HepG2 (cell line): ENCODE measurements at regions not wholly inside any gene's neighbourhood (a gene's known extent, or its start where the extent isn't known, plus 50 kb on each side); places are given as distances from the start of the nearest gene placed in this dataset.

ENCODE experiments used
- ATAC-seq: fragments of 200-7000 bp; cut with Tn5 transposase; 3 replicates; pipeline ENCODE4 v1.9.1; 2020; ENCODE audit warnings: mild to moderate bottlenecking, moderate library complexity
- BruUV-seq: library from RNA; stranded (reverse); fragments of 400-500 nt; replicated peaks from 2 replicates; lab custom pipeline; 2021; lab: Mats Ljungman, UMichigan
- CTCF ChIA-PET: fragments of 300-600 bp; formaldehyde crosslinking; extraction: SDS; loops from one replicate; lab custom pipeline; 2021; ENCODE audit warnings: low total read pairs, inconsistent platforms, low intra/inter-chr PET ratio; lab: Yijun Ruan, JAX
- POLR2A ChIA-PET: fragments of 350-600 bp; sonication (Branson Sonifier 250); formaldehyde crosslinking; loops from one replicate; lab custom pipeline; 2020; ENCODE audit warnings: antibody characterized with exemption, inconsistent platforms; lab: Yijun Ruan, JAX
- DNase-seq: peaks from one replicate; pipeline ENCODE4 v3.0.0-alpha.2; 2015; ENCODE audit warnings: low spot score
- FAIRE-seq: peaks from 3 replicates; lab custom pipeline; 2011; peaks lifted over from hg19 to GRCh38; lab: Jason Lieb, UNC
- H2AFZ ChIP-seq: one replicate; pipeline ENCODE4 v1.6.1; 2011; ENCODE audit warnings: low read length, inconsistent platforms
- H3K27ac ChIP-seq: fragments of 300-600 bp; 3 replicates; pipeline ENCODE4 v1.8.0; 2011; ENCODE audit warnings: mixed run types, mild to moderate bottlenecking, mixed read lengths, low read length, inconsistent platforms; ENCODE audit not compliant: insufficient read depth; ENCODE audit errors: extremely low read length
- H3K27me3 ChIP-seq, 2 experiments: fragments of 200-600 bp in 1 of 2; 2 replicates in 1 of 2; 3 replicates in 1 of 2; pipeline versions ENCODE4 v1.6.0 to v1.8.0; 2011; ENCODE audit warnings: low read length in 2 of 2, mild to moderate bottlenecking in 2 of 2, moderate library complexity in 2 of 2, inconsistent platforms in 1 of 2; ENCODE audit not compliant: insufficient read depth in 2 of 2, control insufficient read depth in 1 of 2
- H3K36me3 ChIP-seq, 2 experiments: fragments of 200-600 bp in 1 of 2; replicated peaks in 1 of 2; 2 replicates in 1 of 2; 3 replicates in 1 of 2; pipeline versions ENCODE4 v1.5.1 to v1.8.0; 2011; ENCODE audit warnings: low read length in 2 of 2, inconsistent platforms in 1 of 2; ENCODE audit not compliant: insufficient read depth in 2 of 2, control insufficient read depth in 1 of 2
- H3K4me1 ChIP-seq: 2 replicates; pipeline ENCODE4 v1.5.1; 2012; ENCODE audit warnings: low read length, inconsistent platforms; ENCODE audit not compliant: insufficient read depth
- H3K4me2 ChIP-seq: 2 replicates; pipeline ENCODE4 v1.6.0; 2011; ENCODE audit warnings: low read depth, low read length, inconsistent platforms
- H3K4me3 ChIP-seq, 3 experiments: fragments of 200-600 bp in 1 of 3; sonication (generic), shearing (Covaris generic) in 1 of 3; replicated peaks in 1 of 3; 2 replicates each; pipeline ENCODE4 v1.5.1; 2011 to 2016; ENCODE audit warnings: low read length in 3 of 3, inconsistent platforms in 2 of 3, low read depth in 2 of 3, mild to moderate bottlenecking in 2 of 3, control low read depth in 1 of 3, mixed read lengths in 1 of 3; ENCODE audit not compliant: insufficient read depth in 1 of 3
- H3K79me2 ChIP-seq: one replicate; pipeline ENCODE4 v1.6.1; 2011; ENCODE audit warnings: low read length, inconsistent platforms; ENCODE audit not compliant: insufficient read depth
- H3K9ac ChIP-seq: 2 replicates; pipeline ENCODE4 v1.6.0; 2011; ENCODE audit warnings: mild to moderate bottlenecking, low read depth, low read length, inconsistent platforms; ENCODE audit not compliant: insufficient read depth
- H3K9me3 ChIP-seq: 2 replicates; pipeline ENCODE4 v1.5.1; 2012; ENCODE audit warnings: mild to moderate bottlenecking, low read length
- H4K20me1 ChIP-seq: 2 replicates; pipeline ENCODE4 v1.6.0; 2011; ENCODE audit warnings: inconsistent platforms, mild to moderate bottlenecking, low read length, moderate library complexity; ENCODE audit not compliant: insufficient read depth
- EED ChIP-seq: sonication (generic); formaldehyde crosslinking; IDR thresholded peaks from 2 replicates; pipeline ENCODE4 v1.5.0; 2020; ENCODE audit warnings: mild to moderate bottlenecking, missing genetic modification reagents
- GTF2F1 ChIP-seq: fragments of 150-350 bp; IDR thresholded peaks from 2 replicates; pipeline ENCODE4 v1.6.1; 2014; ENCODE audit warnings: low read length
- PAF1 ChIP-seq: IDR thresholded peaks from 2 replicates; pipeline ENCODE4 v1.6.1; 2016; ENCODE audit warnings: missing genetic modification reagents, missing compliant biosample characterization
- ZNF343 ChIP-seq: sonication (generic); formaldehyde crosslinking; IDR thresholded peaks from 2 replicates; pipeline ENCODE4 v1.4.0; 2020; ENCODE audit warnings: mild to moderate bottlenecking, missing genetic modification reagents
- ZNF354B ChIP-seq: sonication (generic); formaldehyde crosslinking; IDR thresholded peaks from 2 replicates; pipeline ENCODE4 v1.8.0; 2022; ENCODE audit warnings: mild to moderate bottlenecking, missing genetic modification reagents
- ZNF570 ChIP-seq: sonication (generic); formaldehyde crosslinking; IDR thresholded peaks from 2 replicates; pipeline ENCODE4 v1.4.0; 2020; ENCODE audit warnings: mild to moderate bottlenecking, missing genetic modification reagents, borderline replicate concordance
- WGBS: methylation state at CpG from one replicate; pipeline ENCODE4 v1.1.6; 2017; ENCODE audit warnings: low lambda C conversion rate; 5-methylcytosine and 5-hydroxymethylcytosine counted together
- in situ Hi-C: cut with HindIII; loops from 2 replicates; pipeline ENCODE4 v1.10.0; 2017; ENCODE audit warnings: low pct_unique_long_range_greater_than_20kb; ENCODE audit not compliant: extremely low pct_ligation_motif_present
- intact Hi-C: fragments of 100-400 bp; cut with micrococcal nuclease; formaldehyde crosslinking; loops from one replicate; pipeline ENCODE4 v1.10.0; 2022; ENCODE audit not compliant: unreplicated experiment
- TF ChIP-seq, protein P1 (sequence below): sonication (generic); formaldehyde crosslinking; IDR thresholded peaks from 2 replicates; pipeline ENCODE4 v1.8.1; 2023; ENCODE audit warnings: mild to moderate bottlenecking, missing genetic modification reagents, borderline replicate concordance

DNA sequence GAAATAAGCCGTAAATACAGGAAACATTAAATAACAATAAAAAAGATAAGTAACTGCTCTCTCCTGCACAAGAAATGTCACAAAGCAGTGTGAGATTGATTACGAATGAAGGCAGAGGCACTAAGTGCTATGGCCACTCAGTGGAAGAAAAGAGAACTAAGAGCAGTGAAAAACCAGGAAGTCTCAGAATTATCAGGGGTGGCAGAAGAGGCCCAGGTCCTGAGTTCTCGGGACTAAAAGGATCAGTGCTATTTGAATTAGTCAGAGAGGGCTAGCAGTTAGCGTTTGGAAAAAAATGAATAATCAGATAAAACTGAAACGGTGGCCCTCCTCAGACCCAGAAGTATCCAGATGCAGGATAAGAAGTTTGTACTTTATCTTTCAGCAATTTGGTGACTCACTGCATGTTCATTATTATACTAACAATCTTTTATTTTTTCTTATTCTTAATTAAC, 367.1 kb downstream of the ZEB2 start:
- Histone ChIP-seq H3K4me3 (no peak overlapping the region), H2AFZ (no peak overlapping the region), H3K9ac (no peak overlapping the region), H3K27me3 (no peaks in the 10 kb centered on the region), H3K4me1 (no peaks in the 10 kb centered on the region), H3K9me3 (no peaks in the 10 kb centered on the region), H4K20me1 (no peaks in the 10 kb centered on the region), H3K27ac (no peak overlapping the region), H3K79me2 (no peaks in the 10 kb centered on the region), H3K4me2 (no peak overlapping the region), H3K36me3 (no peaks in the 10 kb centered on the region)
- WGBS: 44% methylated on average over 5 of the region's 5 CpGs
- no peak for ATAC-seq
- in situ Hi-C loops: no loop called here
- FAIRE-seq: no peak
- no peak for TF ChIP-seq EED (CRISPR knock-in tag)
- BruUV-seq: no TSS peak
- ChIA-PET CTCF (no interaction called here), POLR2A (no interaction called here)
- DNase-seq: no peak
- intact Hi-C loops: no loop called here

DNA sequence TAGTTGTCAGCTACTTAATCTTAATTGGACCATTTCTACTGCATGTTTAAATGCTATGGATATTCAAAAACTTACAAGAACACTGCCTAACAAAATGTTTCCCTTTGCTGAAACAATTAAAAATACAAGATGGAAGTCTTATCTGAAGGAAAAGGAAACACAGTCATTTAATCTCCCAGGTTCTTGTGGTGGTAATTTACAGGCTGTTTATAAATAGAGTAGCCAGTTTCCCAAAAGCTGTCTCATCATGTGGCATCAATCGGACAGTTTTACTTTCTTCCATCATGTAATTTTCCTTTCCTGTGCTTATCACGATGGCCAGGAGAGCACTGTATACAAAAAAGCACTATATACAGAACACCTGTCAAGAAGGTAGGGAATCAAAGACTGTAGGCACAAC, 368.1 kb downstream of the ZEB2 start:
- no peak overlapping the region for H3K4me2 ChIP-seq
- ChIA-PET CTCF (no interaction called here), POLR2A (no interaction called here)

More for the DNA sequence above, 368.1 kb downstream of the ZEB2 start:
- BruUV-seq: no TSS peak
- Histone ChIP-seq H3K27me3 (no peaks in the 10 kb centered on the region), H3K79me2 (no peaks in the 10 kb centered on the region), H3K36me3 (no peaks in the 10 kb centered on the region), H3K9me3 (no peaks in the 10 kb centered on the region), H3K4me1 (no peaks in the 10 kb centered on the region), H3K4me3 (no peak overlapping the region), H4K20me1 (no peaks in the 10 kb centered on the region), H3K9ac (no peak overlapping the region), H3K27ac (no peak overlapping the region), H2AFZ (no peak overlapping the region)
- WGBS: 56% methylated on average over 2 of the region's 2 CpGs
- intact Hi-C loops (no loop called here), in situ Hi-C loops (no loop called here)
- TF ChIP-seq ZNF343 (CRISPR knock-in tag) (no peak), GTF2F1 (no peak), PAF1 (no peak), ZNF354B (no peak), ZNF570 (CRISPR knock-in tag) (no peak)
- TF ChIP-seq, protein P1, sequence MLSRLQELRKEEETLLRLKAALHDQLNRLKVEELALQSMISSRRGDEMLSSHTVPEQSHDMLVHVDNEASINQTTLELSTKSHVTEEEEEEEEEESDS (CRISPR knock-in tag): no peak
- no peak for ATAC-seq
- no peak for FAIRE-seq
- no peak for DNase-seq
